H1 (cell line): ENCODE measurements at regions not wholly inside any gene's neighbourhood (a gene's known extent, or its start where the extent isn't known, plus 50 kb on each side); places are given as distances from the start of the nearest gene placed in this dataset.

Source experiments
- CTCF ChIA-PET: fragments of 300-600 bp; sonication (Branson Sonifier 250); formaldehyde crosslinking; loops from one replicate; lab custom pipeline; 2021; ENCODE audit not compliant: partially characterized antibody; lab: Charles Lee
- POLR2A ChIA-PET: fragments of 300-600 bp; sonication (Branson Sonifier 250); formaldehyde crosslinking; loops from one replicate; lab custom pipeline; 2021; ENCODE audit warnings: inconsistent platforms; ENCODE audit not compliant: partially characterized antibody; lab: Charles Lee
- DNase-seq, 2 experiments: peaks; one replicate each; pipeline versions ENCODE4 v3.0.0 to v3.0.0-alpha.2; 2010 to 2022; ENCODE audit warnings: low spot score in 2 of 2, low read depth in 1 of 2, mixed read lengths in 1 of 2
- FAIRE-seq: peaks from 2 replicates; lab custom pipeline; 2011; peaks lifted over from hg19 to GRCh38; lab: Jason Lieb, UNC
- H2AFZ ChIP-seq: 2 replicates; pipeline ENCODE4 v1.8.1; 2012; ENCODE audit warnings: low read length, inconsistent platforms
- H2AK5ac ChIP-seq: 2 replicates; pipeline ENCODE4 v1.6.1; 2013; ENCODE audit warnings: low read depth, low read length
- H2BK120ac ChIP-seq: replicated peaks from 2 replicates; pipeline ENCODE3; 2013; ENCODE audit warnings: low read depth, low read length, inconsistent platforms
- H2BK12ac ChIP-seq: 2 replicates; pipeline ENCODE4 v1.6.1; 2013; ENCODE audit warnings: low read depth, low read length
- H2BK15ac ChIP-seq: 2 replicates; pipeline ENCODE4 v1.6.1; 2013; ENCODE audit warnings: low read length
- H2BK20ac ChIP-seq: 2 replicates; pipeline ENCODE4 v1.6.1; 2013; ENCODE audit warnings: low read length
- H2BK5ac ChIP-seq: 2 replicates; pipeline ENCODE4 v1.6.1; 2013; ENCODE audit warnings: low read depth, low read length
- H3K14ac ChIP-seq: 2 replicates; pipeline ENCODE4 v1.6.1; 2013; ENCODE audit warnings: inconsistent platforms; ENCODE audit not compliant: insufficient read length
- H3K18ac ChIP-seq: 2 replicates; pipeline ENCODE4 v1.6.1; 2013; ENCODE audit warnings: low read length; ENCODE audit errors: extremely low read depth
- H3K23ac ChIP-seq: 2 replicates; pipeline ENCODE4 v1.6.1; 2013; ENCODE audit warnings: inconsistent platforms; ENCODE audit not compliant: insufficient read length
- H3K23me2 ChIP-seq: 2 replicates; pipeline ENCODE4 v1.6.1; 2013; ENCODE audit warnings: low read depth, low read length
- H3K27ac ChIP-seq: 2 replicates; pipeline ENCODE4 v1.6.1; 2011; ENCODE audit warnings: low read depth, low read length, inconsistent platforms
- H3K27me3 ChIP-seq, 4 experiments: replicated peaks in 1 of 4; 1 replicate in 1 of 4; 2 replicates in 3 of 4; pipeline versions ENCODE4 v1.6.1 to v1.8.1; 2011 to 2013; ENCODE audit warnings: low read length in 3 of 4, mild to moderate bottlenecking in 3 of 4, inconsistent platforms in 2 of 4, mixed read lengths in 2 of 4, moderate library complexity in 1 of 4; ENCODE audit not compliant: control insufficient read depth in 3 of 4, insufficient read depth in 3 of 4; ENCODE audit errors: extremely low read depth in 1 of 4
- H3K36me3 ChIP-seq, 4 experiments: 2 replicates each; pipeline versions ENCODE4 v1.6.1 to v1.8.1; 2011 to 2013; ENCODE audit warnings: mild to moderate bottlenecking in 4 of 4, low read length in 3 of 4, moderate library complexity in 2 of 4, control low read depth in 1 of 4, inconsistent platforms in 1 of 4; ENCODE audit not compliant: insufficient read depth in 4 of 4, control insufficient read depth in 2 of 4
- H3K4ac ChIP-seq: replicated peaks from 2 replicates; pipeline ENCODE3; 2013; ENCODE audit warnings: low read length, low read depth, mixed read lengths, inconsistent platforms; ENCODE audit not compliant: insufficient read length
- H3K4me1 ChIP-seq, 4 experiments: replicated peaks in 1 of 4; 1 replicate in 1 of 4; 2 replicates in 3 of 4; pipeline versions ENCODE4 v1.6.1 to v1.8.1; 2011 to 2013; ENCODE audit warnings: low read length in 3 of 4, inconsistent platforms in 2 of 4, mixed read lengths in 1 of 4; ENCODE audit not compliant: insufficient read depth in 4 of 4, control insufficient read depth in 3 of 4
- H3K4me2 ChIP-seq, 2 experiments: 2 replicates each; pipeline versions ENCODE4 v1.6.1 to v1.8.1; 2011 to 2013; ENCODE audit warnings: low read depth in 2 of 2, low read length in 2 of 2, control low read depth in 1 of 2, inconsistent platforms in 1 of 2, mild to moderate bottlenecking in 1 of 2; ENCODE audit not compliant: insufficient read depth in 1 of 2
- H3K4me3 ChIP-seq, 4 experiments: fragments of 200-600, 300-600 bp in 1 of 4; sonication (generic), shearing (Covaris generic), sonication (Bioruptor Twin) in 1 of 4; 2 replicates each; pipeline versions ENCODE4 v1.5.1 to v1.8.1; 2011 to 2016; ENCODE audit warnings: low read length in 4 of 4, low read depth in 3 of 4, control low read depth in 2 of 4, inconsistent platforms in 2 of 4, mild to moderate bottlenecking in 2 of 4, mixed read lengths in 1 of 4, moderate library complexity in 1 of 4; ENCODE audit not compliant: insufficient read depth in 2 of 4; ENCODE audit errors: extremely low read depth in 1 of 4
- H3K56ac ChIP-seq: replicated peaks from 2 replicates; pipeline ENCODE3; 2013; ENCODE audit warnings: low read depth, mild to moderate bottlenecking, mixed read lengths, low read length, inconsistent platforms; ENCODE audit not compliant: insufficient read length
- H3K79me1 ChIP-seq: 2 replicates; pipeline ENCODE4 v1.6.1; 2013; ENCODE audit warnings: low read depth, low read length, control low read depth
- H3K79me2 ChIP-seq, 2 experiments: 2 replicates each; pipeline versions ENCODE4 v1.6.1 to v1.8.1; 2012 to 2013; ENCODE audit warnings: low read length in 2 of 2, mild to moderate bottlenecking in 2 of 2, inconsistent platforms in 1 of 2; ENCODE audit not compliant: insufficient read depth in 2 of 2, control insufficient read depth in 1 of 2
- H3K9ac ChIP-seq, 4 experiments: replicated peaks in 1 of 4; 1 replicate in 1 of 4; 2 replicates in 3 of 4; pipeline versions ENCODE4 v1.6.1 to v1.8.1; 2011 to 2013; ENCODE audit warnings: low read depth in 3 of 4, low read length in 3 of 4, control low read depth in 2 of 4, mild to moderate bottlenecking in 2 of 4, moderate library complexity in 2 of 4, inconsistent platforms in 1 of 4; ENCODE audit errors: extremely low read depth in 1 of 4
- H3K9me3 ChIP-seq, 2 experiments: 2 replicates each; pipeline versions ENCODE4 v1.6.1 to v1.8.1; 2012 to 2013; ENCODE audit warnings: mild to moderate bottlenecking in 2 of 2, moderate library complexity in 2 of 2, control low read depth in 1 of 2, inconsistent platforms in 1 of 2, low read depth in 1 of 2, low read length in 1 of 2, mixed read lengths in 1 of 2; ENCODE audit not compliant: insufficient read depth in 2 of 2
- H4K20me1 ChIP-seq, 2 experiments: replicated peaks in 1 of 2; 2 replicates each; pipeline versions ENCODE3 to v1.8.1; 2011 to 2013; ENCODE audit warnings: inconsistent platforms in 2 of 2, low read length in 2 of 2, mild to moderate bottlenecking in 1 of 2; ENCODE audit not compliant: insufficient read depth in 2 of 2, control insufficient read depth in 1 of 2
- H4K5ac ChIP-seq: 2 replicates; pipeline ENCODE4 v1.6.1; 2013; ENCODE audit warnings: low read length, low read depth, mixed read lengths, inconsistent platforms; ENCODE audit not compliant: insufficient read length
- H4K8ac ChIP-seq: 2 replicates; pipeline ENCODE4 v1.8.0; 2013; ENCODE audit warnings: mild to moderate bottlenecking, moderate library complexity, low read length, inconsistent platforms; ENCODE audit not compliant: insufficient read depth; ENCODE audit errors: extremely low read depth
- H4K91ac ChIP-seq: replicated peaks from 2 replicates; pipeline ENCODE3; 2013; ENCODE audit warnings: low read length, mixed read lengths, inconsistent platforms; ENCODE audit not compliant: insufficient read length
- CBX8 ChIP-seq: fragments of 300-800, 300-1000 bp; sonication (generic); IDR thresholded peaks from 2 replicates; pipeline ENCODE4 v1.7.1; 2016; ENCODE audit warnings: low read depth, low read length, borderline replicate concordance
- HDAC2 ChIP-seq, 2 experiments: fragments of 300-600 bp in 1 of 2; sonication (generic) in 1 of 2; IDR thresholded peaks; 2 replicates each; pipeline ENCODE4 v1.6.1; 2011 to 2012; ENCODE audit warnings: low read depth in 2 of 2, low read length in 2 of 2, mild to moderate bottlenecking in 2 of 2, moderate library complexity in 2 of 2, borderline replicate concordance in 1 of 2, inconsistent platforms in 1 of 2
- KDM1A ChIP-seq: fragments of 200-600, 300-600 bp; sonication (generic); IDR thresholded peaks from 2 replicates; pipeline ENCODE4 v1.7.1; 2016; ENCODE audit warnings: mild to moderate bottlenecking, low read length, borderline replicate concordance
- KDM5A ChIP-seq: fragments of 200-600 bp; IDR thresholded peaks from 2 replicates; pipeline ENCODE4 v1.7.1; 2012; ENCODE audit warnings: mild to moderate bottlenecking, low read length, inconsistent platforms, mixed read lengths
- POLR2AphosphoS5 ChIP-seq: IDR thresholded peaks from 2 replicates; pipeline ENCODE4 v1.6.1; 2011; ENCODE audit warnings: low read depth, low read length
- RBBP5 ChIP-seq: IDR thresholded peaks from 2 replicates; pipeline ENCODE4 v1.7.1; 2012; ENCODE audit warnings: low read depth, mild to moderate bottlenecking, inconsistent platforms, low read length, moderate library complexity, borderline replicate concordance
- SP2 ChIP-seq: IDR thresholded peaks from 2 replicates; pipeline ENCODE4 v1.6.1; 2012; ENCODE audit warnings: mild to moderate bottlenecking, low read length, inconsistent platforms
- SUZ12 ChIP-seq: fragments of 200-600 bp; sonication (generic); IDR thresholded peaks from 2 replicates; pipeline ENCODE4 v1.6.1; 2012; ENCODE audit warnings: mild to moderate bottlenecking, inconsistent platforms, low read length, moderate library complexity, mixed read lengths
- ZNF274 ChIP-seq: IDR thresholded peaks from 2 replicates; pipeline ENCODE4 v1.7.0; 2012; ENCODE audit warnings: low read length, borderline replicate concordance; ENCODE audit errors: extremely low read depth
- WGBS, 2 experiments: shearing (Covaris generic) in 1 of 2; methylation state at CpG; one replicate each; pipeline versions ENCODE4 v1.1.6 to v1.1.7; 2013 to 2015; ENCODE audit warnings: low lambda C conversion rate in 2 of 2, mixed read lengths in 2 of 2, inconsistent platforms in 1 of 2, low coverage in 1 of 2, missing lambda C conversion rate in 1 of 2; ENCODE audit not compliant: insufficient replicate concordance in 2 of 2, insufficient coverage in 1 of 2, insufficient read length in 1 of 2; ENCODE audit errors: extremely low coverage in 1 of 2, missing lambda C conversion rate in 1 of 2; 5-methylcytosine and 5-hydroxymethylcytosine counted together
- TF ChIP-seq, protein P1 (sequence below): IDR thresholded peaks from 2 replicates; pipeline ENCODE4 v1.6.1; 2012; ENCODE audit warnings: low read length, inconsistent platforms

DNA sequence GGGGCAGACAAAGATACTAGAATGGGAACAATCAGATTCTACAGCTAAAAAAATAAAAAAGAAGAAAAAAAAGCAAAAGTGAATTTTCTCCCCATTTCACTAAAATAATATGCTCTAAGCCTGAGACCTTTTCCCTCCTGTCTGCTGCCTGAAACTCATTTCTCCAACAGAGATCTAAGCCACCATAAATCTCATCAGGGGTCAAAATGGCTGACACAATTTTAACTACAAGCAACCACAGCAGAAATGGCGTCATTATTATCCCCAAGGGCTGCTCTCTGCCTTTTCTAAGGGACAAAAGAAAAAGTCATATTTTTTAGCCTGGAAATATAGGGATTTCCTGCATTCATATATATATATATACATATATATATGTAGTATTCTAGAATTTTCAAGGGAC is 183.7 kb upstream of the CAMK1G start:
- ChIA-PET CTCF (interaction anchor here (0.9 to 1.7 kb wide), 5 partner anchors 10 to 167 kb away, joined by 3 to 6 read pairs (median 3); no protein-coding TSS in a partner anchor), POLR2A (interaction anchor here (1.3 kb wide), 1 partner anchor 13 kb away, joined by 3 read pairs; no protein-coding TSS in a partner anchor)
- DNase-seq (no peak), FAIRE-seq (no peak)
- H2AK5ac ChIP-seq, result no peak overlapping the region
- H2BK120ac ChIP-seq, result no peak overlapping the region
- no peaks in the 10 kb centered on the region for H3K79me2 ChIP-seq
- no peak overlapping the region for H3K23ac ChIP-seq
- peak overlapping the region; percentile 6; the same call in 1 of the 2 replicates for H2BK20ac ChIP-seq
- H3K4me3 ChIP-seq, result no peak overlapping the region
- H3K23me2 ChIP-seq, result no peaks in the 10 kb centered on the region
- WGBS, 2 experiments, result 95% methylated on average over 1 of the region's 1 CpG; no CpG with 5 or more reads in 1 of the 2 experiments
- no peaks in the 10 kb centered on the region for H3K9me3 ChIP-seq
- H3K79me1 ChIP-seq, result no peaks in the 10 kb centered on the region
- H3K27ac ChIP-seq, result no peak overlapping the region
- H4K8ac ChIP-seq, result no peak overlapping the region
- H3K27me3 ChIP-seq, result no peaks in the 10 kb centered on the region
- no peak overlapping the region for H4K91ac ChIP-seq
- H4K5ac ChIP-seq, result no peak overlapping the region
- H3K4ac ChIP-seq, result no peak overlapping the region
- no peak overlapping the region for H2BK12ac ChIP-seq
- H3K18ac ChIP-seq, result no peak overlapping the region; the same call in 1 of the 2 replicates
- no peak overlapping the region for H2AFZ ChIP-seq
- no peak overlapping the region for H2BK5ac ChIP-seq
- H4K20me1 ChIP-seq, result no peaks in the 10 kb centered on the region
- H3K4me2 ChIP-seq, result no peak overlapping the region
- H3K56ac ChIP-seq, result no peak overlapping the region
- no peak overlapping the region for H2BK15ac ChIP-seq
- H3K4me1 ChIP-seq, result peaks cover 9 to 21% (median 13%) of the 10 kb centered on the region in 4 experiments
- H3K36me3 ChIP-seq, result no peaks in the 10 kb centered on the region
- no peak overlapping the region for H3K9ac ChIP-seq
- H3K14ac ChIP-seq, result no peak overlapping the region
- no peak for TF ChIP-seq RBBP5
- TF ChIP-seq, protein P1, sequence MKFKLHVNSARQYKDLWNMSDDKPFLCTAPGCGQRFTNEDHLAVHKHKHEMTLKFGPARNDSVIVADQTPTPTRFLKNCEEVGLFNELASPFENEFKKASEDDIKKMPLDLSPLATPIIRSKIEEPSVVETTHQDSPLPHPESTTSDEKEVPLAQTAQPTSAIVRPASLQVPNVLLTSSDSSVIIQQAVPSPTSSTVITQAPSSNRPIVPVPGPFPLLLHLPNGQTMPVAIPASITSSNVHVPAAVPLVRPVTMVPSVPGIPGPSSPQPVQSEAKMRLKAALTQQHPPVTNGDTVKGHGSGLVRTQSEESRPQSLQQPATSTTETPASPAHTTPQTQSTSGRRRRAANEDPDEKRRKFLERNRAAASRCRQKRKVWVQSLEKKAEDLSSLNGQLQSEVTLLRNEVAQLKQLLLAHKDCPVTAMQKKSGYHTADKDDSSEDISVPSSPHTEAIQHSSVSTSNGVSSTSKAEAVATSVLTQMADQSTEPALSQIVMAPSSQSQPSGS, result no peak
- TF ChIP-seq ZNF274, result no peak
- no peak for TF ChIP-seq CBX8
- TF ChIP-seq HDAC2 (IDR thresholded peaks at IDR 0.05; ENCODE audit: borderline replicate concordance in 1 of 2, low read depth in 2 of 2, low read length in 2 of 2), result no peak
- no peak for TF ChIP-seq POLR2AphosphoS5
- TF ChIP-seq KDM5A, result no peak
- TF ChIP-seq KDM1A, result no peak
- TF ChIP-seq SP2, result no peak
- no peak for TF ChIP-seq SUZ12
